Hepatocyte (in vitro differentiated cells): ENCODE measurements at regions not wholly inside any gene's neighbourhood (a gene's known extent, or its start where the extent isn't known, plus 50 kb on each side); places are given as distances from the start of the nearest gene placed in this dataset.

Source experiments
- EZH2 ChIP-seq: fragments of 200-600 bp; sonication (generic); IDR thresholded peaks from 2 replicates; pipeline ENCODE4 v1.6.1; 2016; ENCODE audit warnings: antibody characterized with exemption, mild to moderate bottlenecking, borderline replicate concordance
- TF ChIP-seq, protein P1 (sequence below): fragments of 200-600 bp; sonication (generic); IDR thresholded peaks from 2 replicates; pipeline ENCODE4 v1.5.1; 2016; ENCODE audit warnings: antibody characterized with exemption, mild to moderate bottlenecking; ENCODE audit not compliant: poor library complexity

DNA sequence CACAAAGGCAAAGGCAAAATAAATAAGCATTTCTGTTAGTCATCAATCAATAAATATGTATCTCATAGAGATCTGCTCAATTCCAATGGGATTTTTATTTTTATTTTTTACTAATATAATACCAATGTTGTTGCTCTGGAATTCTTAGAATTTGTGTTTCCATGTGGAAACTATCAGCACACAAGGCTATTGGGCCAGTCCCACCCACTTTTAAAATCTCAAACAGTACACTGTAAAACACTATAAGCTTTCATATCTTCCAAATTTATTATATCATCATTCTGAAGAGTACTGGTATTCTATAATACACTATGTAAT is 563.8 kb upstream of the MARCKS start:
- TF ChIP-seq, protein P1, sequence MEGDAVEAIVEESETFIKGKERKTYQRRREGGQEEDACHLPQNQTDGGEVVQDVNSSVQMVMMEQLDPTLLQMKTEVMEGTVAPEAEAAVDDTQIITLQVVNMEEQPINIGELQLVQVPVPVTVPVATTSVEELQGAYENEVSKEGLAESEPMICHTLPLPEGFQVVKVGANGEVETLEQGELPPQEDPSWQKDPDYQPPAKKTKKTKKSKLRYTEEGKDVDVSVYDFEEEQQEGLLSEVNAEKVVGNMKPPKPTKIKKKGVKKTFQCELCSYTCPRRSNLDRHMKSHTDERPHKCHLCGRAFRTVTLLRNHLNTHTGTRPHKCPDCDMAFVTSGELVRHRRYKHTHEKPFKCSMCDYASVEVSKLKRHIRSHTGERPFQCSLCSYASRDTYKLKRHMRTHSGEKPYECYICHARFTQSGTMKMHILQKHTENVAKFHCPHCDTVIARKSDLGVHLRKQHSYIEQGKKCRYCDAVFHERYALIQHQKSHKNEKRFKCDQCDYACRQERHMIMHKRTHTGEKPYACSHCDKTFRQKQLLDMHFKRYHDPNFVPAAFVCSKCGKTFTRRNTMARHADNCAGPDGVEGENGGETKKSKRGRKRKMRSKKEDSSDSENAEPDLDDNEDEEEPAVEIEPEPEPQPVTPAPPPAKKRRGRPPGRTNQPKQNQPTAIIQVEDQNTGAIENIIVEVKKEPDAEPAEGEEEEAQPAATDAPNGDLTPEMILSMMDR = no peak
- TF ChIP-seq EZH2 = no peak
